ENCODE measurements at regions not wholly inside any gene's neighbourhood (a gene's known extent, or its start where the extent isn't known, plus 50 kb on each side); places are given as distances from the start of the nearest gene placed in this dataset.

DNA sequence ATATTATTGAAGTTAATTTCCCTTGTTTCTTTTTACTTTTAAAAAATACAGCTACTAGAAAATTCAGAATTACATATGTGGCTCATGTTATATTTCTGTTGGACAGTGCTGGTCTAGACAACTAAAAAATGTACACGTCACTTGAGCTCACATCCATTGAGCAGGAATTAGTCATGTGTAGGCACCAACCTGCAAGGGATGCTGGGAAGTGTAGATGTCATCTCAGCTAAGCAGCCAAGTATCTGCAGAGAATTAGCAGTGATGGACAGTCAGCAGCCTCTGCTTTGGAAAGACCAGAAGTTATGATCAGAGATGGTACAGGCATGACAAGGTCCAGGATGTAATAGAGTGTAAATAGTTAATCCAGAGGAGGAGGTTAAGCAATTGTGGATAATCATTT lies 87.1 kb upstream of the HS3ST2 start:
- no peaks in the 10 kb centered on the region for H3K36me3 ChIP-seq
- no peaks in the 10 kb centered on the region for H3K9me3 ChIP-seq
- no peaks in the 10 kb centered on the region for H3K27me3 ChIP-seq (replicated peaks; ENCODE audit: insufficient read depth)
- H3K4me1 ChIP-seq (ENCODE audit: control insufficient read depth in 1 of 2, low read depth in 2 of 2): peaks cover 10 to 22% of the 10 kb centered on the region in 2 donors
- H3K4me3 ChIP-seq: no peak overlapping the region
- no peak overlapping the region for H3K27ac ChIP-seq
- ATAC-seq (ENCODE audit: insufficient number of reproducible peaks, low FRiP score, low read depth) (no peak), DNase-seq (ENCODE audit: low spot score) (no peak)
- TF ChIP-seq CTCF (IDR thresholded peaks at IDR 0.05): no peak

DNA sequence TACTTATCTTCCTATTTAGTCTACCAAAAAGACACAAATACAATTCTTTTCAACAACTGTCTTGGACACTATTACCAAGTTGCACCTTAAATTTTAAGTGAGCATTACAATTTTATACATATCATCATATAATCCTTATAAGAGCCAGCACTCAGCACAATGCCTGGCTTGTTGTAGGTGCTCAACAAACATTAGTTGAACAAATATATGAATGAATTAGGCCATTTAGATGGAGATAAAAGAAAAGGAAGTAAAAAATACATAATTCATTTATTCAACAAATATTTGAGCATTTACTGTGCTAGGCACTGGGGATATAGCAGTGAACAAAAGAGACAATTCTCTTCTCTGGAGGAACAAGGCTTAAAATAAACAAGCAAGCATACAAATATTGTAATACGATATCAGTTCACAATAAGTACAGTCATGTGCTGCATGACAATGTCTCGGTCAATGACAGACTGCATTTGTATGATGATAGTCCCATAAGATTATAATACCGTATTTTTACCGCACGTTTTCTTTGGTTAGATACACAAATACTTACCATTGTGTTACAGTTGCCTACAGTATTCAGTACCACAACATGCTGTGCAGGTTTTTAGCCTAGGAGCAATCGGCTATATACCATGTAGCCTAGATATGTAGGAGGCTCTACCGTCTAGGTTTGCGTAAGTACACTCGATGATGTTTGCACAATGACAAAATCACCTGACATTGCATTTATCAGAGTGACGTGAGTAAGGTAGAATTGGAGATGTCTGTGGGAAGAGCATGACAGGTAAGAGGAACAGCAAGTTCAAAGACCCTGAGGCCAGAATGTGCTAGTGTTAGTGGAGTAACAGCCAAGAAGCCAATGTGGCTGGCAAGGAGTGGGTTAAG lies 86.4 kb upstream of the HS3ST2 start:
- H3K27ac ChIP-seq: no peak overlapping the region

DNA sequence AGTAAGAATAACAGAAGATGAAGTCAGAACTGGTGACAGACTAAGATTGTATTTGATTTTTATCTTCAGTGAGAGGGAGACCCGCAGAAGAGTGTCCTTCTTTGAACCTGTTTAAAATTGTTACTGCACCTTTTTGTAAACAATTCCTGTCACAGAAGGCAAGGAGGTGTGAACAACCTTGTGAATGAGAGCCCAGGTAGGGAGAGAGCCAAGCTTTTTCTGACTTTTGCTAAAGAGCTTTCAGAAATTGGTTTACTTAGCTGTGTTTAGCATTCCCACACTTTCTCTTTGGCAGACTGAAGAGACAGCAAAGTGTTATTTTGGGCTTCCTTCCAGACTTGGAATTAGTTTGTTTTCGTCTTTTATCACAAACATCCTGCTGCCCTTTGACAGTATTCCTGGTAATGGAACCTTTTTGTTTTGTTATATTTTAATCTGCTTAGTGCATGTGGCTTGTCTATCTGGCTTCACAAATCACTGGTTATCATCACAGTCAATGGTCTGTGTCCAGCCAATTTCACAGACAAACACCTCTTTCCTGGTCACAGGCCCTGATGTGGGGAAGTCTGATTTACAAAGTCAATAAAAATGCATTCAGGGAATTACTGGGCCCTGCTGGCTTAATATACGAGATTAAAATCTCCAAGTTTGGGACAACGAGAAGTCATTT lies 85.7 kb upstream of the HS3ST2 start:
- TF ChIP-seq CTCF (IDR thresholded peaks at IDR 0.05): no peak
- H3K36me3 ChIP-seq: no peaks in the 10 kb centered on the region
- H3K4me1 ChIP-seq (ENCODE audit: control insufficient read depth in 1 of 2, low read depth in 2 of 2): peaks cover 13 to 36% of the 10 kb centered on the region in 2 donors
- H3K27ac ChIP-seq: no peak overlapping the region
- DNase-seq (ENCODE audit: low spot score) (no peak), ATAC-seq (ENCODE audit: insufficient number of reproducible peaks, low FRiP score, low read depth) (no peak)
- H3K27me3 ChIP-seq (replicated peaks; ENCODE audit: insufficient read depth): no peaks in the 10 kb centered on the region
- H3K4me3 ChIP-seq: no peak overlapping the region
- H3K9me3 ChIP-seq: no peaks in the 10 kb centered on the region

More for the DNA sequence above, 86.4 kb upstream of the HS3ST2 start:
- DNase-seq (ENCODE audit: low spot score): no peak
- no peaks in the 10 kb centered on the region for H3K9me3 ChIP-seq
- TF ChIP-seq CTCF (IDR thresholded peaks at IDR 0.05): no peak
- no peaks in the 10 kb centered on the region for H3K36me3 ChIP-seq
- ATAC-seq (ENCODE audit: insufficient number of reproducible peaks, low FRiP score, low read depth): no peak
- peaks cover 13 to 29% of the 10 kb centered on the region in 2 donors for H3K4me1 ChIP-seq (ENCODE audit: control insufficient read depth in 1 of 2, low read depth in 2 of 2)
- H3K4me3 ChIP-seq: no peak overlapping the region
- no peaks in the 10 kb centered on the region for H3K27me3 ChIP-seq (replicated peaks; ENCODE audit: insufficient read depth)

DNA sequence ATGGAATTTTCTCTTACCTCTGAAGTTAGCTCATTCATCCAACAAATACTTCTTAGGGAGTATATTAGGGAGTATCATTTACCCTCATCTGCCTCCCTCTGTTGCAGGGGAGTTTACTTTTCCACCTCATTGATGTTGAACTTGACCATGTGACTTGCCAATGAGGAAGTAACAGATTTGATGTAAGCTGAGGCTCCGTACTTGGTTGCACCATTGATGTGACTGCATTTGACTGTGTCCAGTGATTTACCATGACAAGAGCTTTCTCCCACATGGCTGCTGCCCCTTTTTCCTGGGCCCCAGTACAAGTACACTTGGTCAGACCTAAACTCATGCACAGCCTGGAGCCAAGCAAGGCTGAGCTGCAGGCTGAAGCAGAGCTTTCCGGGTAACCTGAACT lies 81.6 kb upstream of the HS3ST2 start:
- DNase-seq (ENCODE audit: low spot score) (no peak), ATAC-seq (ENCODE audit: insufficient number of reproducible peaks, low FRiP score, low read depth) (no peak)
- Histone ChIP-seq H3K27ac (no peak overlapping the region), H3K4me3 (no peak overlapping the region), H3K9me3 (no peaks in the 10 kb centered on the region), H3K27me3 (replicated peaks; ENCODE audit: insufficient read depth) (no peaks in the 10 kb centered on the region), H3K4me1 (ENCODE audit: control insufficient read depth in 1 of 2, low read depth in 2 of 2) (peaks cover 13 to 41% of the 10 kb centered on the region in 2 donors), H3K36me3 (no peaks in the 10 kb centered on the region)
- no peak for TF ChIP-seq CTCF (IDR thresholded peaks at IDR 0.05)

DNA sequence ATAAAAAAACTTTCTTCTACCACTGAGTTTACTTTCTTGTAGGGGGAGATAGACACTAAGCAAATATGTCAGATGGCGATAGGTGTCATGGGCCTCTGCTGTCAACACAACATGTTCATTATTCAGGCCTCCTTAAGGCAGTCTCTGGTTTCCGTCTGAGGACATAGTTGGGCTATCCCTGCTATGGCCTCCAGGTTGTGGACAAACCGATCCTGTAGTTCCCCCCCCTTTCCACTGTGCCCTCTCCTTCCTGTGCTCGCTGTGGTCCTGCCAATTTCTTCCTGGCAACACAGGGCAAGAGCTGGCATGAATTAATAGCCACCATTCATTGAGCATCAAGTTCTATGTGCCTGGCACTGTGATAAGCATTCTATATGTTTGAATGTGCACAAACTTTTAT lies 81.0 kb upstream of the HS3ST2 start:
- Histone ChIP-seq H3K27me3 (replicated peaks; ENCODE audit: insufficient read depth) (no peaks in the 10 kb centered on the region), H3K4me1 (ENCODE audit: control insufficient read depth in 1 of 2, low read depth in 2 of 2) (peaks cover 13 to 41% of the 10 kb centered on the region in 2 donors), H3K27ac (no peak overlapping the region), H3K4me3 (no peak overlapping the region), H3K36me3 (no peaks in the 10 kb centered on the region), H3K9me3 (no peaks in the 10 kb centered on the region)
- no peak for ATAC-seq (ENCODE audit: insufficient number of reproducible peaks, low FRiP score, low read depth)
- DNase-seq (ENCODE audit: low spot score): no peak
- no peak for TF ChIP-seq CTCF (IDR thresholded peaks at IDR 0.05)

Data from thoracic aorta (tissue), 2 donors.